ENCODE measurements at regions not wholly inside any gene's neighbourhood (a gene's known extent, or its start where the extent isn't known, plus 50 kb on each side); places are given as distances from the start of the nearest gene placed in this dataset.

DNA sequence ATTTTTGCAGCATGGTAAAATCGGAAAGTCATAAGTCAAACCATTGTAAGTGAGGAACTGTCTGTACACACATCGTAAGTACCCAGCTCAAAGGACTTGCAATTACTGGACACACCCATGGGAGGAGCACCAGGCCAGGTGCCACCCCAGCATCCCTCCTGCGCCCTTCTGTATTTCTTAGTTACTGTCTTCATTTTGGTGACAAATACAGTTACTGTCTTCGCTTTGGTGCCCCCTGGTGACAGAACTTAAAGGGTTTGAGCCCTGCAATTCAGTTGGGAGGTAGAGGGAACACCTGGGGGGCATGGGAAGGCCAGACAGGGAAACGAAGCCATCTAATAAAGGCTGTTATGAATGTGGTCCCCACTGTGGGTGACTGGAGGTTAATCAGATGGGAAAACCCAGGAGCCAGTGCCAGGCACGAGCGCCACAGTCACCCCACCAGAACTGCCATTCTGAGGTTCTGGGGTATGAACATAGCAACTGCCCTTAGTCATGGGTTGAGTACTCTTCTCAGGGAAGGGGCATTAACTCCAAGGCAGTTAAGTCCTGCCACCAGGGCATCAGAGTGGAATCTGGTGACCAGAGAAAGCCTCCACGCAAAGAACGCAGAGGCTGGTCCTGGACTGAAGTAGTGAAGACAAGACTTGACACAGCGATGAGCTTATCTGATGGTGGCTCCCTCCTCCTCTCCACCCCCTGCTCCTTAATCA, 612.9 kb downstream of the PTPRU start:
- TF ChIP-seq, protein P1, sequence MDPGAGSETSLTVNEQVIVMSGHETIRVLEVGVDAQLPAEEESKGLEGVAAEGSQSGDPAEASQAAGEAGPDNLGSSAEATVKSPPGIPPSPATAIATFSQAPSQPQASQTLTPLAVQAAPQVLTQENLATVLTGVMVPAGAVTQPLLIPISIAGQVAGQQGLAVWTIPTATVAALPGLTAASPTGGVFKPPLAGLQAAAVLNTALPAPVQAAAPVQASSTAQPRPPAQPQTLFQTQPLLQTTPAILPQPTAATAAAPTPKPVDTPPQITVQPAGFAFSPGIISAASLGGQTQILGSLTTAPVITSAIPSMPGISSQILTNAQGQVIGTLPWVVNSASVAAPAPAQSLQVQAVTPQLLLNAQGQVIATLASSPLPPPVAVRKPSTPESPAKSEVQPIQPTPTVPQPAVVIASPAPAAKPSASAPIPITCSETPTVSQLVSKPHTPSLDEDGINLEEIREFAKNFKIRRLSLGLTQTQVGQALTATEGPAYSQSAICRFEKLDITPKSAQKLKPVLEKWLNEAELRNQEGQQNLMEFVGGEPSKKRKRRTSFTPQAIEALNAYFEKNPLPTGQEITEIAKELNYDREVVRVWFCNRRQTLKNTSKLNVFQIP (CRISPR knock-in tag; IDR thresholded peaks at IDR 0.05; ENCODE audit: borderline replicate concordance, low read depth): no peak
- no peak for TF ChIP-seq GLIS3 (CRISPR knock-in tag; IDR thresholded peaks at IDR 0.05)
- TF ChIP-seq ZNF565 (CRISPR knock-in tag; conservative IDR thresholded peaks at IDR 0.05; ENCODE audit: low read depth): no peak
